ENCODE measurements at regions not wholly inside any gene's neighbourhood (a gene's known extent, or its start where the extent isn't known, plus 50 kb on each side); places are given as distances from the start of the nearest gene placed in this dataset.

GRCh38 chr14:95597784-95598211, 62.9 kb downstream of the GLRX5 start:
- Histone ChIP-seq H3K18ac (ENCODE audit: insufficient read length, low read depth, low read length) (no peak overlapping the region), H2AFZ (ENCODE audit: low read length) (no peak overlapping the region), H3K79me2 (ENCODE audit: insufficient read depth, low read length) (no peaks in the 10 kb centered on the region), H3K56ac (ENCODE audit: insufficient read length, low read depth, low read length) (no peak overlapping the region), H2BK20ac (ENCODE audit: low read depth, low read length, poor library complexity, severe bottlenecking) (no peak overlapping the region), H2BK5ac (ENCODE audit: insufficient read length, low read length) (no peak overlapping the region), H3K9me3 (ENCODE audit: control insufficient read depth, low read depth, low read length) (no peaks in the 10 kb centered on the region), H3K23me2 (ENCODE audit: insufficient read length, low read depth, low read length, poor library complexity, severe bottlenecking) (peaks cover 7% of the 10 kb centered on the region), H3K9ac (ENCODE audit: extremely low read depth, insufficient read length, low read length) (no peak overlapping the region), H3K14ac (ENCODE audit: insufficient read depth, low read length) (peak overlapping the region; percentile 42; the same call in 1 of the 2 replicates), H2BK120ac (ENCODE audit: low read depth, low read length, poor library complexity, severe bottlenecking) (no peak overlapping the region), H4K5ac (ENCODE audit: insufficient read length, low read depth, low read length) (no peak overlapping the region), H4K91ac (ENCODE audit: insufficient read length, low read depth, low read length) (no peak overlapping the region), H4K20me1 (ENCODE audit: control insufficient read depth, insufficient read depth, insufficient read length) (no peaks in the 10 kb centered on the region), H3K4me1 (ENCODE audit: insufficient read depth, low read length) (no peaks in the 10 kb centered on the region; the same call in 1 of the 2 replicates), H4K8ac (replicated peaks; ENCODE audit: insufficient read length, low read depth, low read length) (no peak overlapping the region), H2BK15ac (ENCODE audit: low read depth, low read length) (no peak overlapping the region), H3K79me1 (ENCODE audit: insufficient read depth, low read depth, low read length, poor library complexity, severe bottlenecking) (no peaks in the 10 kb centered on the region), H2AK5ac (ENCODE audit: insufficient read length, low read length) (no peak overlapping the region), H2BK12ac (ENCODE audit: insufficient read length, low read depth, low read length) (no peak overlapping the region), H3K27me3 (ENCODE audit: insufficient read depth, low read length) (no peaks in the 10 kb centered on the region), H3T11ph (ENCODE audit: low read length) (no peak overlapping the region), H3K23ac (ENCODE audit: insufficient read length, low read depth, low read length) (no peak overlapping the region), H3K27ac (ENCODE audit: insufficient read length, low read depth, low read length) (no peak overlapping the region), H3K4me2 (ENCODE audit: insufficient read depth, insufficient read length, low read length) (peak overlapping the region; percentile 57), H3K4ac (ENCODE audit: low read depth, low read length) (no peak overlapping the region)
- no peak for TF ChIP-seq CTCF (conservative IDR thresholded peaks at IDR 0.05)
- Mint-ChIP-seq H3K4me1 (peaks cover 13 to 17% of the 10 kb centered on the region in 2 experiments), H3K4me3 (peak overlapping the region; percentile 49 to 61), H3K27me3 (ENCODE audit: low read depth) (peaks cover 34% of the 10 kb centered on the region), H3K27ac (peak overlapping the region; percentile 60 to 99 (median 88); a peak in 6 of 7 replicates), H3K9me3 (peaks cover 0 to 4% of the 10 kb centered on the region in 2 experiments; a peak in 2 of 5 replicates), H3K36me3 (ENCODE audit: insufficient read depth in 1 of 3, low read depth in 3 of 3) (no peaks in the 10 kb centered on the region)
- DNase-seq: peak; percentile 83
- WGBS (ENCODE audit: extremely low coverage, insufficient read length, low lambda C conversion rate): no CpG with 5 or more reads among the region's 20 CpGs

All from H9 (cell line).